ENCODE measurements at regions not wholly inside any gene's neighbourhood (a gene's known extent, or its start where the extent isn't known, plus 50 kb on each side); places are given as distances from the start of the nearest gene placed in this dataset.

- TF ChIP-seq CTCF (IDR thresholded peaks at IDR 0.05): no peak
- TF ChIP-seq POLR2A (IDR thresholded peaks at IDR 0.05): no peak
- Histone ChIP-seq H3K27me3 (no peaks in the 10 kb centered on the region), H3K9me3 (no peaks in the 10 kb centered on the region), H3K27ac (no peak overlapping the region), H3K4me3 (no peak overlapping the region), H3K36me3 (no peaks in the 10 kb centered on the region), H3K4me1 (no peaks in the 10 kb centered on the region)
- DNase-seq: no peak
Observed at GRCh38 chr18:78734614-78734945, 245.0 kb upstream of the SALL3 start.

- H3K27me3 ChIP-seq: no peaks in the 10 kb centered on the region
- no peak for TF ChIP-seq POLR2A (IDR thresholded peaks at IDR 0.05)
- no peak for TF ChIP-seq CTCF (IDR thresholded peaks at IDR 0.05)
- H3K27ac ChIP-seq: no peak overlapping the region
- no peaks in the 10 kb centered on the region for H3K36me3 ChIP-seq
- no peaks in the 10 kb centered on the region for H3K4me1 ChIP-seq
- peak in 1 of 3 donors; percentile 33 for DNase-seq
- H3K4me3 ChIP-seq: no peak overlapping the region
- no peaks in the 10 kb centered on the region for H3K9me3 ChIP-seq
Observed at GRCh38 chr18:78735131-78736014, 244.2 kb upstream of the SALL3 start.

- DNase-seq: peak in 1 of 3 donors; percentile 37
- Histone ChIP-seq H3K9me3 (no peaks in the 10 kb centered on the region), H3K27ac (no peak overlapping the region), H3K4me1 (no peaks in the 10 kb centered on the region), H3K27me3 (no peaks in the 10 kb centered on the region), H3K36me3 (no peaks in the 10 kb centered on the region), H3K4me3 (no peak overlapping the region)
- no peak for TF ChIP-seq POLR2A (IDR thresholded peaks at IDR 0.05)
- TF ChIP-seq CTCF (IDR thresholded peaks at IDR 0.05): no peak
Observed at GRCh38 chr18:78736015-78736690, 243.5 kb upstream of the SALL3 start.

- Histone ChIP-seq H3K9me3 (no peaks in the 10 kb centered on the region), H3K27me3 (no peaks in the 10 kb centered on the region), H3K36me3 (no peaks in the 10 kb centered on the region), H3K4me1 (no peaks in the 10 kb centered on the region), H3K4me3 (no peak overlapping the region), H3K27ac (no peak overlapping the region)
- TF ChIP-seq CTCF (IDR thresholded peaks at IDR 0.05): no peak
- TF ChIP-seq POLR2A (IDR thresholded peaks at IDR 0.05): no peak
- peak in 1 of 3 donors; percentile 24 for DNase-seq
Observed at GRCh38 chr18:78737006-78737915, 242.4 kb upstream of the SALL3 start.

GRCh38 chr18:78738076-78738690 lies 241.4 kb upstream of the SALL3 start:
- Histone ChIP-seq H3K27ac (no peak overlapping the region), H3K4me3 (no peak overlapping the region), H3K4me1 (no peaks in the 10 kb centered on the region), H3K27me3 (no peaks in the 10 kb centered on the region), H3K36me3 (no peaks in the 10 kb centered on the region), H3K9me3 (no peaks in the 10 kb centered on the region)
- DNase-seq: peak in 1 of 3 donors; percentile 31
- TF ChIP-seq POLR2A (IDR thresholded peaks at IDR 0.05) (no peak), CTCF (IDR thresholded peaks at IDR 0.05) (no peak)
